WTC11 (cell line): ENCODE measurements at regions not wholly inside any gene's neighbourhood (a gene's known extent, or its start where the extent isn't known, plus 50 kb on each side); places are given as distances from the start of the nearest gene placed in this dataset.

Experiments used
- ATF1 ChIP-seq: sonication (generic); formaldehyde crosslinking; IDR thresholded peaks from 2 replicates; pipeline ENCODE4 v1.8.1; 2023; ENCODE audit warnings: mild to moderate bottlenecking, moderate library complexity, missing genetic modification reagents
- CTCF ChIP-seq: fragments of 200-600 bp; IDR thresholded peaks from 2 replicates; pipeline ENCODE4 v1.8.0; 2022; ENCODE audit warnings: antibody characterized with exemption
- ELF4 ChIP-seq: sonication (generic); formaldehyde crosslinking; IDR thresholded peaks from 2 replicates; pipeline ENCODE4 v1.8.1; 2022; ENCODE audit warnings: low read depth, mild to moderate bottlenecking, moderate library complexity, missing genetic modification reagents
- GABPB1 ChIP-seq: sonication (generic); formaldehyde crosslinking; IDR thresholded peaks from 2 replicates; pipeline ENCODE4 v1.8.1; 2023; ENCODE audit warnings: mild to moderate bottlenecking, missing genetic modification reagents
- NR1H2 ChIP-seq: sonication (generic); formaldehyde crosslinking; IDR thresholded peaks from 2 replicates; pipeline ENCODE4 v1.9.0; 2021; ENCODE audit warnings: mild to moderate bottlenecking, moderate library complexity, missing genetic modification reagents
- TF ChIP-seq, protein P1 (sequence below): sonication (generic); formaldehyde crosslinking; IDR thresholded peaks from 2 replicates; pipeline ENCODE4 v1.8.0; 2023; ENCODE audit warnings: missing genetic modification reagents

DNA sequence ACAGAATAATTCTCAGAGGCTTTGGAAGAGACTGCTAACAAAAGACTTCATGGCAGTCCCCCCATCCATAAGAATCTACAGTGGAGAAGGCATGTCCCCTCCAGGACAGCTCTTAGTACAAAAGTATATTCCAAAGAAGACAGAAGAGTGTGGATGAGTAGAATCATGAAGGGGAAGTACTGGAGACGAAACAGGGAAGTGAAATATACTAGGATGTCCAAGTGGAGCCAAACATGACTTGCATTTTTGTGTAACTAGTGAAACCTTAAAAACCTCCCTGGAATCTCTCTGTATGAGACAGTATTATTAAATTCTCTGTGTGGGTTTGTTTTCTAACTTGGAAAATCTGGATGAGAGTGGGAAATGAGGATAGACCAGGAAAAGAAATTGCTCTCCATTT, 312.4 kb downstream of the RSL24D1 start:
- TF ChIP-seq, protein P1, sequence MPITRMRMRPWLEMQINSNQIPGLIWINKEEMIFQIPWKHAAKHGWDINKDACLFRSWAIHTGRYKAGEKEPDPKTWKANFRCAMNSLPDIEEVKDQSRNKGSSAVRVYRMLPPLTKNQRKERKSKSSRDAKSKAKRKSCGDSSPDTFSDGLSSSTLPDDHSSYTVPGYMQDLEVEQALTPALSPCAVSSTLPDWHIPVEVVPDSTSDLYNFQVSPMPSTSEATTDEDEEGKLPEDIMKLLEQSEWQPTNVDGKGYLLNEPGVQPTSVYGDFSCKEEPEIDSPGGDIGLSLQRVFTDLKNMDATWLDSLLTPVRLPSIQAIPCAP (CRISPR knock-in tag): no peak
- TF ChIP-seq GABPB1 (CRISPR knock-in tag): no peak
- TF ChIP-seq CTCF: no peak
- TF ChIP-seq NR1H2 (CRISPR knock-in tag): no peak
- no peak for TF ChIP-seq ATF1 (CRISPR knock-in tag)
- TF ChIP-seq ELF4 (CRISPR knock-in tag): no peak
